Neural progenitor cell (in vitro differentiated cells): ENCODE measurements at regions not wholly inside any gene's neighbourhood (a gene's known extent, or its start where the extent isn't known, plus 50 kb on each side); places are given as distances from the start of the nearest gene placed in this dataset.

Source experiments
- DNase-seq: peaks from one replicate; pipeline ENCODE4 v3.0.0-alpha.2; 2016; ENCODE audit warnings: low spot score
- H2AFZ ChIP-seq: fragments of 200-600 bp; sonication (generic); replicated peaks from 2 replicates; pipeline ENCODE4 v1.6.1; 2016; ENCODE audit warnings: antibody characterized with exemption
- H3F3A ChIP-seq: fragments of 200-600 bp; sonication (generic); 2 replicates; pipeline ENCODE4 v1.6.1; 2016; ENCODE audit warnings: antibody characterized with exemption, low read depth
- H3K27ac ChIP-seq: fragments of 200-600 bp; sonication (generic); 2 replicates; pipeline ENCODE4 v1.5.1; 2016; ENCODE audit warnings: mild to moderate bottlenecking
- H3K27me3 ChIP-seq: fragments of 200-600 bp; sonication (generic); 2 replicates; pipeline ENCODE4 v1.6.1; 2016; ENCODE audit warnings: mild to moderate bottlenecking, moderate library complexity
- H3K36me3 ChIP-seq: fragments of 200-600 bp; sonication (generic); 2 replicates; pipeline ENCODE4 v1.5.1; 2016
- H3K4me1 ChIP-seq: fragments of 200-600 bp; sonication (generic); 2 replicates; pipeline ENCODE4 v1.6.1; 2016; ENCODE audit warnings: mixed run types
- H3K4me2 ChIP-seq: fragments of 200-600 bp; sonication (generic); 2 replicates; pipeline ENCODE4 v1.6.1; 2016
- H3K4me3 ChIP-seq: fragments of 200-600 bp; sonication (generic); 2 replicates; pipeline ENCODE4 v1.5.1; 2016
- H3K79me2 ChIP-seq: fragments of 200-600 bp; sonication (generic); 2 replicates; pipeline ENCODE4 v1.6.1; 2016; ENCODE audit warnings: low read depth
- H3K9ac ChIP-seq: fragments of 200-600 bp; sonication (generic); 2 replicates; pipeline ENCODE4 v1.6.1; 2016
- H3K9me3 ChIP-seq: fragments of 200-600 bp; sonication (generic); 2 replicates; pipeline ENCODE4 v1.5.1; 2016; ENCODE audit warnings: low read depth
- H4K20me1 ChIP-seq: fragments of 200-600 bp; sonication (generic); 2 replicates; pipeline ENCODE4 v1.6.1; 2016; ENCODE audit warnings: low read depth
- H3K27ac Mint-ChIP-seq: 3 replicates; pipeline ENCODE4 v1.8.0; 2021; ENCODE audit warnings: mixed read lengths
- H3K27me3 Mint-ChIP-seq: 2 replicates; pipeline ENCODE4 v1.8.0; 2022; ENCODE audit warnings: low read depth, mild to moderate bottlenecking, inconsistent platforms, moderate library complexity, mixed read lengths; ENCODE audit not compliant: insufficient read depth
- H3K36me3 Mint-ChIP-seq: 3 replicates; pipeline ENCODE4 v1.8.0; 2021; ENCODE audit warnings: mixed read lengths
- H3K4me1 Mint-ChIP-seq: 3 replicates; pipeline ENCODE4 v1.8.0; 2021; ENCODE audit warnings: mixed read lengths
- H3K4me3 Mint-ChIP-seq: 3 replicates; pipeline ENCODE4 v1.8.0; 2021; ENCODE audit warnings: mild to moderate bottlenecking, moderate library complexity, mixed read lengths
- H3K9me3 Mint-ChIP-seq: 3 replicates; pipeline ENCODE4 v1.8.0; 2020; ENCODE audit warnings: mixed read lengths
- EZH2 ChIP-seq: fragments of 200-600 bp; sonication (generic); IDR thresholded peaks from 2 replicates; pipeline ENCODE4 v1.6.1; 2017; ENCODE audit warnings: antibody characterized with exemption, mild to moderate bottlenecking, moderate library complexity
- EZH2phosphoT487 ChIP-seq: fragments of 200-600 bp; sonication (generic); IDR thresholded peaks from 2 replicates; pipeline ENCODE4 v1.6.1; 2017; ENCODE audit warnings: antibody characterized with exemption
- TF ChIP-seq, protein P1 (sequence below): fragments of 200-600 bp; sonication (generic); IDR thresholded peaks from 2 replicates; pipeline ENCODE4 v1.5.1; 2017; ENCODE audit warnings: antibody characterized with exemption, mild to moderate bottlenecking

DNA sequence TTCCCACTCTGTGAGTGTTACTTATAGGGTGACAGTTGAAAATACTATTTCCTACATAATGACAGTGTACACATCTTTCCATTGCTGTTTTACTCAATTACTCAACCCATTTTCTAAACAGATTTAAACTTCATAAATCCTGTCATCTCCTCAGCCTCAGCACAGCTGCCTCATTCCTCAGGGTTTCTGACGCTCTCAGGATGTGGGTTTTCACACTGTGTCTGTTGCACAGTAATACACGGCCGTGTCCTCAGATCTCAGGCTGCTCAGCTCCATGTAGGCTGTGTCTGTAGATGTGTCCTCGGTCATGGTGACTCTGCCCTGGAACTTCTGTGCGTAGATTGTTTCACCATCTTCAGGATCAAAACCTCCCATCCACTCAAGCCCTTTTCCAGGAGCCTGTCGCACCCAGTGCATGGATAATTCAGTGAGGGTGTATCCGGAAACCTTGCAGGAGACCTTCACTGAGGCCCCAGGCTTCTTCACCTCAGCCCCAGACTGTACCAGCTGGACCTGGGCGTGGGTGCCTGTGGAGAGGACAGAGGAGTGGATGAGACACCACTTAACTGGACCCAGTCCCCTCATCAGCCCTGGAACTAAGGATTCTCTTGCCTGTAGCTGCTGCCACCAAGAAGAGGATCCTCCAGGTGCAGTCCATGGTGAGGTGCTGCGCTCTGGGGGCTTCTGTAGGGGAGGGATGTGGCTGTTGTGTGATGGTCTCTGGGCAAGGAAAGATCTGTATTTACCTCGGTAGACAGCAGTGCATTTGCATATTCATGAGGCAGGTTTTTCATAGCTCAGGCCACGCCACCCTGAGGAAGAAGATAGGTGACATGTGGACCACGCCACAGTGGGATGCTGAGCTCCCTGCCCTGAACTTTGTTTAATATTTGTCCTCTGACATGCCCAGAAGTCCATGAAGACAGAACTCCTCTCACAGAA is 750.2 kb downstream of the TMEM121 start:
- Histone ChIP-seq H3K9ac (no peak overlapping the region), H3K79me2 (no peaks in the 10 kb centered on the region), H3K4me1 (no peaks in the 10 kb centered on the region), H4K20me1 (no peaks in the 10 kb centered on the region), H3K4me3 (no peak overlapping the region), H3F3A (no peaks in the 10 kb centered on the region), H3K27ac (no peak overlapping the region), H3K36me3 (no peaks in the 10 kb centered on the region), H3K27me3 (no peaks in the 10 kb centered on the region), H3K9me3 (peaks cover 34% of the 10 kb centered on the region), H2AFZ (no peak overlapping the region), H3K4me2 (no peak overlapping the region)
- no peaks in the 10 kb centered on the region for H3K36me3 Mint-ChIP-seq
- DNase-seq = no peak
- peaks cover 42% of the 10 kb centered on the region for H3K9me3 Mint-ChIP-seq
- H3K4me1 Mint-ChIP-seq = no peaks in the 10 kb centered on the region
- H3K27me3 Mint-ChIP-seq = peaks cover 4% of the 10 kb centered on the region
- H3K27ac Mint-ChIP-seq = no peak overlapping the region
- H3K4me3 Mint-ChIP-seq = no peak overlapping the region
- TF ChIP-seq EZH2phosphoT487 (no peak), EZH2 (no peak)
- TF ChIP-seq, protein P1, sequence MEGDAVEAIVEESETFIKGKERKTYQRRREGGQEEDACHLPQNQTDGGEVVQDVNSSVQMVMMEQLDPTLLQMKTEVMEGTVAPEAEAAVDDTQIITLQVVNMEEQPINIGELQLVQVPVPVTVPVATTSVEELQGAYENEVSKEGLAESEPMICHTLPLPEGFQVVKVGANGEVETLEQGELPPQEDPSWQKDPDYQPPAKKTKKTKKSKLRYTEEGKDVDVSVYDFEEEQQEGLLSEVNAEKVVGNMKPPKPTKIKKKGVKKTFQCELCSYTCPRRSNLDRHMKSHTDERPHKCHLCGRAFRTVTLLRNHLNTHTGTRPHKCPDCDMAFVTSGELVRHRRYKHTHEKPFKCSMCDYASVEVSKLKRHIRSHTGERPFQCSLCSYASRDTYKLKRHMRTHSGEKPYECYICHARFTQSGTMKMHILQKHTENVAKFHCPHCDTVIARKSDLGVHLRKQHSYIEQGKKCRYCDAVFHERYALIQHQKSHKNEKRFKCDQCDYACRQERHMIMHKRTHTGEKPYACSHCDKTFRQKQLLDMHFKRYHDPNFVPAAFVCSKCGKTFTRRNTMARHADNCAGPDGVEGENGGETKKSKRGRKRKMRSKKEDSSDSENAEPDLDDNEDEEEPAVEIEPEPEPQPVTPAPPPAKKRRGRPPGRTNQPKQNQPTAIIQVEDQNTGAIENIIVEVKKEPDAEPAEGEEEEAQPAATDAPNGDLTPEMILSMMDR = no peak

DNA sequence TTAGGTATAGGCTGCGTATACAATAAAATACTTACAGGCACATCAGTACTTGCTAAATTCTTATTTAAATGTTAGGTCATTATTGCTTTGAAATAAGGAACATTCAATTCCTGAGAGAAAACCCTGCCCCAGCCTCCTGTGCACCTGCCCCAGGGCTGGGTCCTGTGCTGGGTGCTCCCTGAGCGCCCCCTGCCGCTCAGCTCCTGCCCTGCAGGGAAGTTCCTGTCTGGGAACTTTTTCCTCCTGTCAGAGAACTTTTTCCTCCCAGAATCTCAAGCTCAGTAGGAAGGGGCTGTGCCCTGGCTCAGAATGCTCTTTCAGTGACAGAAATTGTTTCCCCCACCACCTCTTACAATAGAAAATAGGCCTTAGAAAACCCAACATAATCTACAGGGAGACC is 751.1 kb downstream of the TMEM121 start:
- Histone ChIP-seq H3K36me3 (no peaks in the 10 kb centered on the region), H3K4me2 (no peak overlapping the region), H3K9ac (no peak overlapping the region), H3K27ac (no peak overlapping the region), H3K79me2 (no peaks in the 10 kb centered on the region), H2AFZ (no peak overlapping the region), H3K4me1 (no peaks in the 10 kb centered on the region), H3K9me3 (peaks cover 37% of the 10 kb centered on the region), H4K20me1 (no peaks in the 10 kb centered on the region), H3K4me3 (no peak overlapping the region), H3K27me3 (no peaks in the 10 kb centered on the region), H3F3A (no peaks in the 10 kb centered on the region)
- Mint-ChIP-seq H3K9me3 (peaks cover 42% of the 10 kb centered on the region), H3K4me3 (no peak overlapping the region), H3K36me3 (no peaks in the 10 kb centered on the region), H3K4me1 (no peaks in the 10 kb centered on the region), H3K27ac (no peak overlapping the region), H3K27me3 (peaks cover 4% of the 10 kb centered on the region)
- no peak for DNase-seq
- TF ChIP-seq, protein P1 = peak; percentile 20
- TF ChIP-seq EZH2 = no peak
- no peak for TF ChIP-seq EZH2phosphoT487

DNA sequence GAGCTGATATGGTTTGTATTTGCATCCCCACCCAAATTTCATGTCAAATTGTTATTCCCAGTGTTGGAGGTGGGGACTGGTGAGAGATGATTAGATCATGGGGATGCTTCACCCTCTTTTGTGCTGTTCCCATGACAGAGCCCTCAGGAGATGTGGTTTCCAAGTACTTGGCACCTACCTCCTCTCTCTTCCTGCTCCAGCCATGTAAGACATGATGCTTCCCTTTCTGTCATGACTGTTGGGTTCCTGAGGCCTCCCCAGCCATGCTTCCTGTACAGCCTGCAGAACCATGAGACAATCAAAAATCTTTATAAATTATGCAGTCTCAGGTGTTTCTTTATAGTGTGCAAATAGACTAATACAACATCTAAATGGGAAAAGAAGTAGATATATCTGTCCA is 754.5 kb downstream of the TMEM121 start:
- H3K27me3 ChIP-seq = no peaks in the 10 kb centered on the region
- no peak for DNase-seq
- no peaks in the 10 kb centered on the region for H4K20me1 ChIP-seq
- no peak overlapping the region for H3K9ac ChIP-seq
- no peak overlapping the region for H3K4me3 Mint-ChIP-seq
- no peaks in the 10 kb centered on the region for H3K4me1 ChIP-seq
- H3K9me3 Mint-ChIP-seq = peaks cover 46% of the 10 kb centered on the region
- no peak overlapping the region for H3K27ac Mint-ChIP-seq
- H3K36me3 ChIP-seq = no peaks in the 10 kb centered on the region
- TF ChIP-seq EZH2phosphoT487 (no peak), EZH2 (no peak)
- TF ChIP-seq, protein P1 = no peak
- no peak overlapping the region for H3K27ac ChIP-seq
- H3K36me3 Mint-ChIP-seq = no peaks in the 10 kb centered on the region
- H3K9me3 ChIP-seq = peaks cover 36% of the 10 kb centered on the region
- H3K27me3 Mint-ChIP-seq = peaks cover 4% of the 10 kb centered on the region
- H3K4me2 ChIP-seq = no peak overlapping the region
- H3K4me1 Mint-ChIP-seq = no peaks in the 10 kb centered on the region
- no peak overlapping the region for H3K4me3 ChIP-seq
- H3F3A ChIP-seq = no peaks in the 10 kb centered on the region
- no peaks in the 10 kb centered on the region for H3K79me2 ChIP-seq
- H2AFZ ChIP-seq = no peak overlapping the region
